Neural cell (in vitro differentiated cells): ENCODE measurements at regions not wholly inside any gene's neighbourhood (a gene's known extent, or its start where the extent isn't known, plus 50 kb on each side); places are given as distances from the start of the nearest gene placed in this dataset.

Source experiments
- POLR2AphosphoS5 ChIP-seq: IDR thresholded peaks from 2 replicates; pipeline ENCODE4 v1.6.1; 2012
- REST ChIP-seq: IDR thresholded peaks from 2 replicates; pipeline ENCODE4 v1.6.1; 2012; ENCODE audit warnings: borderline replicate concordance
- TF ChIP-seq, protein P1 (sequence below): fragments of 450-650 bp; IDR thresholded peaks from 2 replicates; pipeline ENCODE4 v1.5.1; 2014; ENCODE audit warnings: antibody characterized with exemption, mild to moderate bottlenecking, moderate library complexity; ENCODE audit not compliant: poor library complexity, severe bottlenecking

GRCh38 chr22:27075891-27076290 is 418.5 kb downstream of the MIAT start:
- TF ChIP-seq, protein P1, sequence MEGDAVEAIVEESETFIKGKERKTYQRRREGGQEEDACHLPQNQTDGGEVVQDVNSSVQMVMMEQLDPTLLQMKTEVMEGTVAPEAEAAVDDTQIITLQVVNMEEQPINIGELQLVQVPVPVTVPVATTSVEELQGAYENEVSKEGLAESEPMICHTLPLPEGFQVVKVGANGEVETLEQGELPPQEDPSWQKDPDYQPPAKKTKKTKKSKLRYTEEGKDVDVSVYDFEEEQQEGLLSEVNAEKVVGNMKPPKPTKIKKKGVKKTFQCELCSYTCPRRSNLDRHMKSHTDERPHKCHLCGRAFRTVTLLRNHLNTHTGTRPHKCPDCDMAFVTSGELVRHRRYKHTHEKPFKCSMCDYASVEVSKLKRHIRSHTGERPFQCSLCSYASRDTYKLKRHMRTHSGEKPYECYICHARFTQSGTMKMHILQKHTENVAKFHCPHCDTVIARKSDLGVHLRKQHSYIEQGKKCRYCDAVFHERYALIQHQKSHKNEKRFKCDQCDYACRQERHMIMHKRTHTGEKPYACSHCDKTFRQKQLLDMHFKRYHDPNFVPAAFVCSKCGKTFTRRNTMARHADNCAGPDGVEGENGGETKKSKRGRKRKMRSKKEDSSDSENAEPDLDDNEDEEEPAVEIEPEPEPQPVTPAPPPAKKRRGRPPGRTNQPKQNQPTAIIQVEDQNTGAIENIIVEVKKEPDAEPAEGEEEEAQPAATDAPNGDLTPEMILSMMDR, result no peak
- TF ChIP-seq REST (no peak), POLR2AphosphoS5 (no peak)
